ENCODE measurements at regions not wholly inside any gene's neighbourhood (a gene's known extent, or its start where the extent isn't known, plus 50 kb on each side); places are given as distances from the start of the nearest gene placed in this dataset.

DNA sequence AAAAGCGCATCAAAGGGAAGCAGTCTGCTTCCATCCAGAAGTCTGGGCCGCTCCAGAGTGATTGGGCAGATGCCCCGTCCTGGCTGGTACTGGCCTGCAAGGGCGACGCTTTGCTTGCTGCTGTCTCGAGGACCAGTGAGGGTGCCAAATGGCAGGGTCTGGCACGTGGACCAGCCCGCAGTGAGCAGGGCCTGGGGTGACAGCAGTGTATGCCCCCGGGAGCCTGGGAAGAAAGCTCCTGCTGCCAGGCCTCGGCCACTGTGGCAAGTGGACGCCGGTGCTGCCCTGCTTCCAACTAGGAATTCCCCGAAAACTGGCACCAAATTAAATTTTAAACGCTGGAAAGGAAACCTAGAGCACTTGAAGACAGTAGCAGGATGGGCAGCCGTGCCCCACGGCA lies 357.0 kb upstream of the MKI67 start:
- TF ChIP-seq, protein P1, sequence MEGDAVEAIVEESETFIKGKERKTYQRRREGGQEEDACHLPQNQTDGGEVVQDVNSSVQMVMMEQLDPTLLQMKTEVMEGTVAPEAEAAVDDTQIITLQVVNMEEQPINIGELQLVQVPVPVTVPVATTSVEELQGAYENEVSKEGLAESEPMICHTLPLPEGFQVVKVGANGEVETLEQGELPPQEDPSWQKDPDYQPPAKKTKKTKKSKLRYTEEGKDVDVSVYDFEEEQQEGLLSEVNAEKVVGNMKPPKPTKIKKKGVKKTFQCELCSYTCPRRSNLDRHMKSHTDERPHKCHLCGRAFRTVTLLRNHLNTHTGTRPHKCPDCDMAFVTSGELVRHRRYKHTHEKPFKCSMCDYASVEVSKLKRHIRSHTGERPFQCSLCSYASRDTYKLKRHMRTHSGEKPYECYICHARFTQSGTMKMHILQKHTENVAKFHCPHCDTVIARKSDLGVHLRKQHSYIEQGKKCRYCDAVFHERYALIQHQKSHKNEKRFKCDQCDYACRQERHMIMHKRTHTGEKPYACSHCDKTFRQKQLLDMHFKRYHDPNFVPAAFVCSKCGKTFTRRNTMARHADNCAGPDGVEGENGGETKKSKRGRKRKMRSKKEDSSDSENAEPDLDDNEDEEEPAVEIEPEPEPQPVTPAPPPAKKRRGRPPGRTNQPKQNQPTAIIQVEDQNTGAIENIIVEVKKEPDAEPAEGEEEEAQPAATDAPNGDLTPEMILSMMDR (IDR thresholded peaks at IDR 0.05), result no peak
- TF ChIP-seq POLR2A (IDR thresholded peaks at IDR 0.05), result no peak
- Histone ChIP-seq H3K9me3 (no peaks in the 10 kb centered on the region), H3K36me3 (no peaks in the 10 kb centered on the region), H3K27ac (no peak overlapping the region), H3K27me3 (no peaks in the 10 kb centered on the region), H3K4me3 (no peak overlapping the region), H3K4me1 (no peaks in the 10 kb centered on the region)
- intact Hi-C loops (cut with DNase I), result no loop called here
- peak in 1 of 3 donors; percentile 22 for DNase-seq
- WGBS (ENCODE audit: insufficient coverage, low coverage, low lambda C conversion rate, missing lambda C conversion rate), result 64% methylated on average over 7 of the region's 16 CpGs
- ATAC-seq, result no peak

DNA sequence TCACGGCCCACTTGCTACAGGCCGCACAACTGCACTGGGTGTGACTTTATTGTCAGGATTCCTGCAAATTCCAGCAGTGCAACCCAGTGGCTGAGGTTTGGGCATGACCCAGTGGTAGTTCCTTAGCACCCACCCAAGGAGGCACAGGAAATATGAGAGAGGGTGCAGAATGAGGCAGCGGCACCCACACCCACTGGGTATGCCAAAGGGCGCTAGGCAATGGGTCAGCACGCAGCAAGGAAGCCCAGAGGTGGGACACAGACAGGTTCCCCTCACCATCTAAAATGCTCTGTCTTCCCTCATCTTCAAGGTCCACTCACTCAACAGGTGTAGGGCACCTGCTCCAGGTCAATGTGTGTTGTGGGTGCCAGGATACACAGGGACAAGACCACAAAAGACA lies 357.8 kb upstream of the MKI67 start:
- no peaks in the 10 kb centered on the region for H3K27me3 ChIP-seq
- TF ChIP-seq POLR2A (IDR thresholded peaks at IDR 0.05), result no peak
- TF ChIP-seq, protein P1 (IDR thresholded peaks at IDR 0.05), result no peak
- no peaks in the 10 kb centered on the region for H3K9me3 ChIP-seq
- H3K27ac ChIP-seq, result no peak overlapping the region
- ATAC-seq, result no peak
- no peak overlapping the region for H3K4me3 ChIP-seq
- intact Hi-C loops (cut with DNase I), result no loop called here
- WGBS (ENCODE audit: insufficient coverage, low coverage, low lambda C conversion rate, missing lambda C conversion rate), result no CpG with 5 or more reads among the region's 5 CpGs
- no peaks in the 10 kb centered on the region for H3K4me1 ChIP-seq
- DNase-seq, result peak in 1 of 3 donors; percentile 39
- no peaks in the 10 kb centered on the region for H3K36me3 ChIP-seq

DNA sequence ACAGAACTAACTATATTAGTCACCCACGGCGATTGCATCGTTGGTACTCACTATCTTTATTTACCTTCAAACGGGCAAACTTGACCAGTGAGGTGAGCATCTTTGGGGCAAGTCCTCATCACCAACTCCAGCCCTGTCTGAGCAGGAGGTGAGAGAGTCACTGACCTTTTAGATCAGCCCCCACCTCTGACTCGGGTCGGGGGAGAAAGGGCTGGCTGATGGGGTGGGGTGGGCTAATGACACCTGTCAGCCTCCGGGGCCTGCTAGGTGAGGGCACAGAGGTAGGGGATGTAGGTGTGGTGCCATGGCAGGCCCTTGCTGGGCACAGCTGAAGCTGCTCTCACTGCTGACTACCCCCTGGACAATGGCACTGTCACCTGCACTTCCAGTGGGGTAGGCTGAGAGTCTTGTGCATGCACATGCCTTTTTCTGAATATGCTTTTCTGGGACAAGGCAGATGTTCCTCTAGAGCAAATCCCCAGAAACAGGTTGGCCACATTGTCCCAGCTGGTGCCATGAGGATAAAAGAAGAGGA lies 359.5 kb upstream of the MKI67 start:
- no peaks in the 10 kb centered on the region for H3K27me3 ChIP-seq

DNA sequence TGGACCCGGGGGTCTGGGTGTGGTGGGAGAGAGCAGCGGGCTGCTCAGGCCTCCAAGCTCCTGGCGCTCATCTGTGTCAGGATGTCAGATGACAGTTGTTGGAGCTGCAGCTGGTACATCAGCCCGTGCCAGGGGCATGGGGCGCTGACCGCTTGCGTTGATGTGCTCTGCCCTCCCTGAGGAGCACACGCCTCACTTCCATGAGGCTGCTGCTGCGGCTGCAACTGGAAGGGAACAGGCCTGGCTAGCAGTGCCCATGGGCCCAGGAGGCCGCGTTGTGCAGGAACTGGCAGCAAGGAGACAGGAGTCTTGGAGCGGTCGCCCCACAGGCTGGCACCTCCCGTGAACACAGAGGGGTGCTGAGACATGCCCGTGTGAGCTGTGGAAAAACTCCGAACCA lies 361.3 kb upstream of the MKI67 start:
- intact Hi-C loops (cut with DNase I), result no loop called here
- no peaks in the 10 kb centered on the region for H3K36me3 ChIP-seq
- no peaks in the 10 kb centered on the region for H3K9me3 ChIP-seq
- no peak overlapping the region for H3K27ac ChIP-seq
- WGBS (ENCODE audit: insufficient coverage, low coverage, low lambda C conversion rate, missing lambda C conversion rate), result 80% methylated on average over 9 of the region's 16 CpGs
- DNase-seq (peak in 1 of 3 donors; percentile 42), ATAC-seq (no peak)
- H3K4me3 ChIP-seq, result no peak overlapping the region
- no peaks in the 10 kb centered on the region for H3K4me1 ChIP-seq
- TF ChIP-seq, protein P1 (IDR thresholded peaks at IDR 0.05), result no peak
- no peak for TF ChIP-seq POLR2A (IDR thresholded peaks at IDR 0.05)
- no peaks in the 10 kb centered on the region for H3K27me3 ChIP-seq

More for the DNA sequence above, 359.5 kb upstream of the MKI67 start:
- no peak for TF ChIP-seq POLR2A (IDR thresholded peaks at IDR 0.05)
- TF ChIP-seq, protein P1 (IDR thresholded peaks at IDR 0.05), result no peak
- Histone ChIP-seq H3K27ac (no peak overlapping the region), H3K9me3 (no peaks in the 10 kb centered on the region), H3K4me3 (no peak overlapping the region), H3K4me1 (no peaks in the 10 kb centered on the region), H3K36me3 (no peaks in the 10 kb centered on the region)
- intact Hi-C loops (cut with DNase I), result no loop called here
- ATAC-seq (no peak), DNase-seq (peak in 1 of 3 donors; percentile 35)
- WGBS (ENCODE audit: insufficient coverage, low coverage, low lambda C conversion rate, missing lambda C conversion rate), result 47% methylated on average over 7 of the region's 7 CpGs
